ENCODE measurements at regions not wholly inside any gene's neighbourhood (a gene's known extent, or its start where the extent isn't known, plus 50 kb on each side); places are given as distances from the start of the nearest gene placed in this dataset.

- DNase-seq (ENCODE audit: low spot score) = no peak
- no peak for TF ChIP-seq CTCF (IDR thresholded peaks at IDR 0.05; ENCODE audit: extremely low read depth, insufficient read depth, missing control alignments)
- in situ Hi-C loops (cut with MboI; ENCODE audit: low pct_unique_long_range_greater_than_20kb, low sequenced_read_pairs, unreplicated experiment) = loop anchor here (25.0 kb wide), 1 partner anchor 839 kb away; the partner anchor contains the start of gene SIX3
Observed at GRCh38 chr2:44098050-44098449, 70.6 kb upstream of the PPM1B start.

DNA sequence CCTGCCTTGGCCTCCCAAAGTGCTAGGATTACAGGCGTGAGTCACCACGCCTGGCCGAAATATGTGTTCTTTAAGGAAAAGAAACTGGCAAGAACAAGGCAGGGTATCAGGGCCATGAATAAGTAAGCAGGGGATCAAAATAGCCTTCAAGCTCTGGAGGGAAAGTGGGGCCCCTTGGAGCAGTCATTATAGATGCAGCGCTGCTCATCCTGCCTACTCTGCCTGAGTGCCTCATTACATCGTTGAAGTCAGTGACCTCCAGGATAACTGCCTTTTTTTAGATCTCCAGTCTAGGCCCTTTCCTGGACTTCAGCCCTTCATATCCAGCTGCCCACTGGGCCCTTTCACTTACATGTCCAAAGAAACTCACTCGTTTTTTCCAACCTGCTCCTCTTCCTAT is 69.8 kb upstream of the PPM1B start:
- in situ Hi-C loops (cut with MboI; ENCODE audit: low pct_unique_long_range_greater_than_20kb, low sequenced_read_pairs, unreplicated experiment) = loop anchor here (25.0 kb wide), 1 partner anchor 838 kb away; the partner anchor contains the start of gene SIX3
- no peak for TF ChIP-seq CTCF (IDR thresholded peaks at IDR 0.05; ENCODE audit: extremely low read depth, insufficient read depth, missing control alignments)
- DNase-seq (ENCODE audit: low spot score) = no peak

GRCh38 chr2:44100351-44100750 is 68.3 kb upstream of the PPM1B start:
- DNase-seq (ENCODE audit: low spot score) = no peak
- in situ Hi-C loops (cut with MboI; ENCODE audit: low pct_unique_long_range_greater_than_20kb, low sequenced_read_pairs, unreplicated experiment) = no loop called here
- TF ChIP-seq CTCF (IDR thresholded peaks at IDR 0.05; ENCODE audit: extremely low read depth, insufficient read depth, missing control alignments) = no peak

DNA sequence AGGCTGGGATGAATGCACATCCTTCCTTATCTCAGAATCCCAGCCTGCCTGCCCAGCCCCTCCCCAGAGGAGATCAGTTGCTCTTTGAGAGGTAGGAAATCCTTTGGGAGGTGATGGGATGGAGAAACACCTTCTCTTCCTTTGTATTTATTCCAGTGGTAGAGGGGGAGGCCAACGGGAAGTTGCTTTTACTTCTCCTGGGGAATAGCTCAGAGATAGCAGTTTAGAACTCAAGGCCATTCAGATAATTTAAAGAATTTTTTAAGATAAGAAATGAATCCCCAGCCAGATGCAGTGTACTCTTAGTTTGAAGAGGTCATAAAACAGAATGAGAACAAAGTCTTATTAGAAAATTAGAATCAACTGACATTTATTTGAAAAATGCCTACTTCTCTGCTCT is 67.4 kb upstream of the PPM1B start:
- no peak for TF ChIP-seq CTCF (IDR thresholded peaks at IDR 0.05; ENCODE audit: extremely low read depth, insufficient read depth, missing control alignments)
- in situ Hi-C loops (cut with MboI; ENCODE audit: low pct_unique_long_range_greater_than_20kb, low sequenced_read_pairs, unreplicated experiment) = no loop called here
- DNase-seq (ENCODE audit: low spot score) = no peak

GRCh38 chr2:44102790-44103562 is 65.7 kb upstream of the PPM1B start:
- in situ Hi-C loops (cut with MboI; ENCODE audit: low pct_unique_long_range_greater_than_20kb, low sequenced_read_pairs, unreplicated experiment) = no loop called here
- no peak for DNase-seq (ENCODE audit: low spot score)

GRCh38 chr2:44103639-44104038 is 65.0 kb upstream of the PPM1B start:
- DNase-seq (ENCODE audit: low spot score) = no peak
- TF ChIP-seq CTCF (IDR thresholded peaks at IDR 0.05; ENCODE audit: extremely low read depth, insufficient read depth, missing control alignments) = no peak
- in situ Hi-C loops (cut with MboI; ENCODE audit: low pct_unique_long_range_greater_than_20kb, low sequenced_read_pairs, unreplicated experiment) = no loop called here

More at GRCh38 chr2:44102790-44103562, 65.7 kb upstream of the PPM1B start:
- no peak for TF ChIP-seq CTCF (IDR thresholded peaks at IDR 0.05; ENCODE audit: extremely low read depth, insufficient read depth, missing control alignments)

Data from GM13977 (cell line).